GM23338 (cell line): ENCODE measurements at regions not wholly inside any gene's neighbourhood (a gene's known extent, or its start where the extent isn't known, plus 50 kb on each side); places are given as distances from the start of the nearest gene placed in this dataset.

Experiments
- CREB1 ChIP-seq: fragments of 250-450 bp; sonication (Bioruptor Pico); IDR thresholded peaks from 2 replicates; pipeline ENCODE4 v1.5.0; 2020; ENCODE audit warnings: low read depth, mild to moderate bottlenecking, moderate library complexity
- EZH2phosphoT487 ChIP-seq: fragments of 200-600 bp; sonication (generic); IDR thresholded peaks from one replicate; pipeline ENCODE4 v1.8.1; 2018; ENCODE audit warnings: antibody characterized with exemption; ENCODE audit not compliant: unreplicated experiment
- JUNB ChIP-seq: IDR thresholded peaks from one replicate; pipeline ENCODE4 v1.6.1; 2016; ENCODE audit warnings: antibody characterized with exemption; ENCODE audit not compliant: unreplicated experiment
- POLR2AphosphoS5 ChIP-seq: IDR thresholded peaks from 2 replicates; pipeline ENCODE4 v1.6.1; 2016; ENCODE audit warnings: antibody characterized with exemption, low read depth
- TF ChIP-seq, protein P1 (sequence below), 2 experiments: fragments of 200-600 bp in 1 of 2; sonication (generic) in 1 of 2; conservative IDR thresholded peaks; 2 replicates each; pipeline versions ENCODE4 v1.5.1 to v1.6.1; 2016 to 2017; ENCODE audit warnings: antibody characterized with exemption in 2 of 2, low read depth in 2 of 2, mild to moderate bottlenecking in 2 of 2, moderate library complexity in 1 of 2
- TF ChIP-seq, protein P2 (sequence below): IDR thresholded peaks from one replicate; pipeline ENCODE4 v1.6.1; 2018; ENCODE audit warnings: antibody characterized with exemption; ENCODE audit not compliant: unreplicated experiment

DNA sequence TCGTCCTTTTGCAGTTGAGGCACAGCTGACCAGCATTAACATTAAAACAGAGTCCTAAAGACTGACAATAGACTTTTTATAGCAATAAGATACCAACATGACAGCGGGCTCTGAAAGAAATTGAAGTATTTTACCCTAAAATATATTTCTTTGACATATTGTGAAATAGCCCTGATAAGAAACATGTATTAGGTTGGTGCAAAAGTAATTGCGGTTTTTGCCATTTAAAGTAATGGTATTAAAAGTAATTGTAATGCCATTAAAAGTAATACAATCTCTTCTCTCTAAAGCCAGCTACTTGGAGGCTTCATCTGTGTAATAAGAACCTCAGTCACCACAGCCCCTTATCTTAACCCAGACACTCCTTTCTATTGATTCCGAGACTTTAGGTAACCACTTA lies 394.6 kb downstream of the PREX1 start:
- TF ChIP-seq JUNB (no peak), CREB1 (CRISPR knock-in tag) (no peak), POLR2AphosphoS5 (no peak), EZH2phosphoT487 (no peak)
- TF ChIP-seq, protein P1, sequence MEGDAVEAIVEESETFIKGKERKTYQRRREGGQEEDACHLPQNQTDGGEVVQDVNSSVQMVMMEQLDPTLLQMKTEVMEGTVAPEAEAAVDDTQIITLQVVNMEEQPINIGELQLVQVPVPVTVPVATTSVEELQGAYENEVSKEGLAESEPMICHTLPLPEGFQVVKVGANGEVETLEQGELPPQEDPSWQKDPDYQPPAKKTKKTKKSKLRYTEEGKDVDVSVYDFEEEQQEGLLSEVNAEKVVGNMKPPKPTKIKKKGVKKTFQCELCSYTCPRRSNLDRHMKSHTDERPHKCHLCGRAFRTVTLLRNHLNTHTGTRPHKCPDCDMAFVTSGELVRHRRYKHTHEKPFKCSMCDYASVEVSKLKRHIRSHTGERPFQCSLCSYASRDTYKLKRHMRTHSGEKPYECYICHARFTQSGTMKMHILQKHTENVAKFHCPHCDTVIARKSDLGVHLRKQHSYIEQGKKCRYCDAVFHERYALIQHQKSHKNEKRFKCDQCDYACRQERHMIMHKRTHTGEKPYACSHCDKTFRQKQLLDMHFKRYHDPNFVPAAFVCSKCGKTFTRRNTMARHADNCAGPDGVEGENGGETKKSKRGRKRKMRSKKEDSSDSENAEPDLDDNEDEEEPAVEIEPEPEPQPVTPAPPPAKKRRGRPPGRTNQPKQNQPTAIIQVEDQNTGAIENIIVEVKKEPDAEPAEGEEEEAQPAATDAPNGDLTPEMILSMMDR (conservative IDR thresholded peaks at IDR 0.05; ENCODE audit: low read depth in 2 of 2) = no peak
- TF ChIP-seq, protein P2, sequence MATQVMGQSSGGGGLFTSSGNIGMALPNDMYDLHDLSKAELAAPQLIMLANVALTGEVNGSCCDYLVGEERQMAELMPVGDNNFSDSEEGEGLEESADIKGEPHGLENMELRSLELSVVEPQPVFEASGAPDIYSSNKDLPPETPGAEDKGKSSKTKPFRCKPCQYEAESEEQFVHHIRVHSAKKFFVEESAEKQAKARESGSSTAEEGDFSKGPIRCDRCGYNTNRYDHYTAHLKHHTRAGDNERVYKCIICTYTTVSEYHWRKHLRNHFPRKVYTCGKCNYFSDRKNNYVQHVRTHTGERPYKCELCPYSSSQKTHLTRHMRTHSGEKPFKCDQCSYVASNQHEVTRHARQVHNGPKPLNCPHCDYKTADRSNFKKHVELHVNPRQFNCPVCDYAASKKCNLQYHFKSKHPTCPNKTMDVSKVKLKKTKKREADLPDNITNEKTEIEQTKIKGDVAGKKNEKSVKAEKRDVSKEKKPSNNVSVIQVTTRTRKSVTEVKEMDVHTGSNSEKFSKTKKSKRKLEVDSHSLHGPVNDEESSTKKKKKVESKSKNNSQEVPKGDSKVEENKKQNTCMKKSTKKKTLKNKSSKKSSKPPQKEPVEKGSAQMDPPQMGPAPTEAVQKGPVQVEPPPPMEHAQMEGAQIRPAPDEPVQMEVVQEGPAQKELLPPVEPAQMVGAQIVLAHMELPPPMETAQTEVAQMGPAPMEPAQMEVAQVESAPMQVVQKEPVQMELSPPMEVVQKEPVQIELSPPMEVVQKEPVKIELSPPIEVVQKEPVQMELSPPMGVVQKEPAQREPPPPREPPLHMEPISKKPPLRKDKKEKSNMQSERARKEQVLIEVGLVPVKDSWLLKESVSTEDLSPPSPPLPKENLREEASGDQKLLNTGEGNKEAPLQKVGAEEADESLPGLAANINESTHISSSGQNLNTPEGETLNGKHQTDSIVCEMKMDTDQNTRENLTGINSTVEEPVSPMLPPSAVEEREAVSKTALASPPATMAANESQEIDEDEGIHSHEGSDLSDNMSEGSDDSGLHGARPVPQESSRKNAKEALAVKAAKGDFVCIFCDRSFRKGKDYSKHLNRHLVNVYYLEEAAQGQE = no peak
